IMR-90 (cell line): ENCODE measurements at regions not wholly inside any gene's neighbourhood (a gene's known extent, or its start where the extent isn't known, plus 50 kb on each side); places are given as distances from the start of the nearest gene placed in this dataset.

Experiments used
- ATAC-seq: fragments of 200-7000 bp; cut with Tn5 transposase; 2 replicates; pipeline ENCODE4 v1.9.1; 2020; ENCODE audit warnings: low read depth, mild to moderate bottlenecking, moderate library complexity
- BruUV-seq: library from RNA; stranded (reverse); fragments of 400-500 nt; replicated peaks from 2 replicates; lab custom pipeline; 2021; lab: Mats Ljungman, UMichigan
- CTCF ChIA-PET: fragments of 300-600 bp; formaldehyde crosslinking; extraction: SDS; loops from one replicate; lab custom pipeline; 2021; ENCODE audit warnings: antibody characterized with exemption; lab: Yijun Ruan, JAX
- POLR2A ChIA-PET: fragments of 300-600 bp; sonication (Branson Sonifier 250); formaldehyde crosslinking; loops from one replicate; lab custom pipeline; 2022; ENCODE audit warnings: antibody characterized with exemption; ENCODE audit not compliant: unreplicated experiment; lab: Charles Lee
- DNase-seq: peaks from one replicate; pipeline ENCODE4 v3.0.0; 2013
- H2AFZ ChIP-seq: replicated peaks from 2 replicates; pipeline ENCODE3; 2013; ENCODE audit warnings: low read length, mild to moderate bottlenecking; ENCODE audit not compliant: poor library complexity
- H2AK5ac ChIP-seq: 2 replicates; pipeline ENCODE4 v1.6.1; 2013; ENCODE audit warnings: low read depth, low read length, inconsistent platforms
- H2AK9ac ChIP-seq: replicated peaks from 2 replicates; pipeline ENCODE3; 2013; ENCODE audit warnings: mild to moderate bottlenecking, low read depth, low read length, moderate library complexity; ENCODE audit not compliant: poor library complexity
- H2BK120ac ChIP-seq: 2 replicates; pipeline ENCODE4 v1.6.1; 2013; ENCODE audit warnings: low read depth, low read length, inconsistent platforms
- H2BK15ac ChIP-seq: 3 replicates; pipeline ENCODE4 v1.6.1; 2013; ENCODE audit warnings: low read depth, low read length, inconsistent platforms
- H2BK20ac ChIP-seq: 2 replicates; pipeline ENCODE4 v1.6.1; 2013; ENCODE audit warnings: low read depth, mild to moderate bottlenecking, inconsistent platforms, low read length, moderate library complexity
- H2BK5ac ChIP-seq: 2 replicates; pipeline ENCODE4 v1.6.1; 2013; ENCODE audit warnings: mild to moderate bottlenecking, low read depth, low read length, inconsistent platforms; ENCODE audit not compliant: poor library complexity, severe bottlenecking
- H3K14ac ChIP-seq: replicated peaks from 2 replicates; pipeline ENCODE4 v1.6.1; 2013; ENCODE audit warnings: low read depth, low read length, inconsistent platforms
- H3K18ac ChIP-seq: 2 replicates; pipeline ENCODE4 v1.6.1; 2013; ENCODE audit warnings: low read depth, low read length, control low read depth
- H3K23ac ChIP-seq: 2 replicates; pipeline ENCODE4 v1.6.1; 2013; ENCODE audit warnings: low read depth, low read length, inconsistent platforms
- H3K27ac ChIP-seq: 2 replicates; pipeline ENCODE4 v1.5.1; 2013; ENCODE audit warnings: mild to moderate bottlenecking, control low read depth, low read length; ENCODE audit not compliant: insufficient read depth
- H3K27me3 ChIP-seq: 2 replicates; pipeline ENCODE4 v1.6.1; 2013; ENCODE audit warnings: low read length; ENCODE audit not compliant: control insufficient read depth, insufficient read depth
- H3K36me3 ChIP-seq: 2 replicates; pipeline ENCODE4 v1.6.1; 2013; ENCODE audit warnings: low read length, mixed read lengths; ENCODE audit not compliant: control insufficient read depth, insufficient read depth
- H3K4ac ChIP-seq: 2 replicates; pipeline ENCODE4 v1.6.1; 2013; ENCODE audit warnings: low read depth, low read length, inconsistent platforms
- H3K4me1 ChIP-seq: 2 replicates; pipeline ENCODE4 v1.6.1; 2013; ENCODE audit warnings: low read length, mixed read lengths; ENCODE audit not compliant: control insufficient read depth, insufficient read depth
- H3K4me2 ChIP-seq: 2 replicates; pipeline ENCODE4 v1.6.1; 2013; ENCODE audit warnings: low read depth, mild to moderate bottlenecking, control low read depth, low read length, moderate library complexity
- H3K4me3 ChIP-seq: 2 replicates; pipeline ENCODE4 v1.5.1; 2013; ENCODE audit warnings: low read depth, mild to moderate bottlenecking, control low read depth, low read length, moderate library complexity; ENCODE audit not compliant: insufficient read depth
- H3K56ac ChIP-seq: 2 replicates; pipeline ENCODE4 v1.6.1; 2013; ENCODE audit warnings: low read length, inconsistent platforms; ENCODE audit not compliant: insufficient read depth; ENCODE audit errors: extremely low read depth
- H3K79me1 ChIP-seq, 2 experiments: 2 replicates each; pipeline ENCODE4 v1.6.1; 2013; ENCODE audit warnings: low read length in 2 of 2, inconsistent platforms in 1 of 2, low read depth in 1 of 2
- H3K9ac ChIP-seq: 2 replicates; pipeline ENCODE4 v1.6.1; 2013; ENCODE audit warnings: low read depth, low read length, control low read depth
- H3K9me1 ChIP-seq: 2 replicates; pipeline ENCODE4 v1.6.1; 2013; ENCODE audit warnings: low read length, inconsistent platforms; ENCODE audit not compliant: insufficient read depth
- H3K9me3 ChIP-seq: 2 replicates; pipeline ENCODE4 v1.6.1; 2013; ENCODE audit warnings: low read length; ENCODE audit not compliant: control insufficient read depth, insufficient read depth
- H4K20me1 ChIP-seq: 2 replicates; pipeline ENCODE4 v1.6.1; 2013; ENCODE audit warnings: low read length, inconsistent platforms; ENCODE audit not compliant: insufficient read depth
- H4K5ac ChIP-seq: 2 replicates; pipeline ENCODE4 v1.6.1; 2013; ENCODE audit warnings: mild to moderate bottlenecking, low read depth, low read length, control low read depth
- H4K8ac ChIP-seq, 2 experiments: 2 replicates each; pipeline ENCODE4 v1.6.1; 2013; ENCODE audit warnings: low read depth in 2 of 2, low read length in 2 of 2, control low read depth in 1 of 2, inconsistent platforms in 1 of 2
- H4K91ac ChIP-seq: 2 replicates; pipeline ENCODE4 v1.6.1; 2013; ENCODE audit warnings: low read depth, low read length, inconsistent platforms; ENCODE audit not compliant: insufficient read depth
- CHD1 ChIP-seq: IDR thresholded peaks from 2 replicates; pipeline ENCODE4 v1.6.1; 2012; ENCODE audit warnings: low read depth, low read length, improper control_type of control experiment
- MXI1 ChIP-seq: IDR thresholded peaks from 2 replicates; pipeline ENCODE4 v1.6.1; 2012; ENCODE audit warnings: low read depth, mild to moderate bottlenecking, low read length, moderate library complexity, borderline replicate concordance
- NFE2L2 ChIP-seq: fragments of 150-350 bp; IDR thresholded peaks from 2 replicates; pipeline ENCODE4 v1.6.1; 2016; ENCODE audit warnings: low read depth, mild to moderate bottlenecking, low read length
- POLR2A ChIP-seq: IDR thresholded peaks from 2 replicates; pipeline ENCODE4 v1.6.1; 2012; ENCODE audit warnings: mild to moderate bottlenecking, low read depth, low read length
- WGBS, 2 experiments: methylation state at CpG; one replicate each; pipeline versions ENCODE4 v1.1.5 to v1.1.7; 2013; ENCODE audit warnings: missing lambda C conversion rate in 2 of 2; ENCODE audit not compliant: insufficient read length in 1 of 2; ENCODE audit errors: extremely low coverage in 2 of 2; 5-methylcytosine and 5-hydroxymethylcytosine counted together
- dilution Hi-C: fragments of 300-500 bp; cut with HindIII; formaldehyde crosslinking; loops from one replicate; pipeline ENCODE4 v1.14.3; 2018; ENCODE audit warnings: low sequenced_read_pairs; ENCODE audit not compliant: unreplicated experiment
- in situ Hi-C: fragments of 300-500 bp; cut with MboI; formaldehyde crosslinking; loops from 3 replicates; pipeline ENCODE4 v1.14.3; 2019; ENCODE audit warnings: low sequenced_read_pairs, inconsistent platforms, mixed read lengths
- intact Hi-C: fragments of 100-400 bp; cut with micrococcal nuclease; formaldehyde crosslinking; loops from 2 replicates; pipeline ENCODE4 v1.10.0; 2022
- TF ChIP-seq, protein P1 (sequence below): fragments of 150-350 bp; IDR thresholded peaks from 2 replicates; pipeline ENCODE4 v1.6.1; 2016; ENCODE audit warnings: low read depth, mild to moderate bottlenecking, low read length, moderate library complexity, borderline replicate concordance

DNA sequence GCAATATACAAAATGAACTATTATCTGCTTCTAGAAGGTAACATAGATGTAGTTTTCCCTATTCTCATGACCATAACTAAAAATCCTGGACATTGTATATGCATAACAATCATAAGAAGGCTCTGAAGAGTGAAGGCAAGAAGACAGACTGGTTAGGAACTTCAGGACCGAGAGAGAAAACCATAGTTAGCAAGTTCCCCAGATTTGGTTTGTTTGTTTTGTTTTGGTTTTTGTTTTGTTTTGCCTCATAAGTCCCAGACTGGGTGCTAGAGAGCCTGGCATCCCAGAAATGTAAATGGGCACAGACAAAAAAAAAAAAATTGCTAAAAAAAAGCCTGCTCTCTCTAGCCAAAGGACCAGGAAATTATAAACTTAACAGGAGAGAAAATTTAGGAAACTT, 192.2 kb upstream of the FBXO11 start:
- Histone ChIP-seq H3K79me1 (no peaks in the 10 kb centered on the region), H3K4me2 (no peak overlapping the region), H3K56ac (no peak overlapping the region), H2BK15ac (no peak overlapping the region), H2BK20ac (no peak overlapping the region), H2BK5ac (no peak overlapping the region), H2AK5ac (no peak overlapping the region), H2AFZ (no peak overlapping the region), H3K9me3 (peaks cover 3% of the 10 kb centered on the region; the same call in 1 of the 2 replicates), H3K27ac (no peak overlapping the region), H3K4me1 (no peaks in the 10 kb centered on the region), H3K23ac (no peak overlapping the region), H4K5ac (no peak overlapping the region), H2BK120ac (no peak overlapping the region), H3K9ac (no peak overlapping the region), H3K27me3 (no peaks in the 10 kb centered on the region; the same call in 1 of the 2 replicates), H3K14ac (no peak overlapping the region), H3K18ac (no peak overlapping the region), H4K91ac (no peak overlapping the region), H3K4me3 (no peak overlapping the region), H3K9me1 (no peaks in the 10 kb centered on the region), H4K20me1 (no peaks in the 10 kb centered on the region), H2AK9ac (no peak overlapping the region), H3K4ac (no peak overlapping the region), H3K36me3 (no peaks in the 10 kb centered on the region), H4K8ac (no peak overlapping the region)
- ChIA-PET CTCF (no interaction called here), POLR2A (no interaction called here)
- in situ Hi-C loops, result no loop called here
- dilution Hi-C loops, result no loop called here
- WGBS, 2 experiments, result no CpG with 5 or more reads among the region's 1 CpG
- DNase-seq (no peak), ATAC-seq (no peak)
- BruUV-seq, result no TSS peak
- TF ChIP-seq POLR2A, result no peak
- no peak for TF ChIP-seq NFE2L2
- TF ChIP-seq CHD1, result no peak
- TF ChIP-seq, protein P1, sequence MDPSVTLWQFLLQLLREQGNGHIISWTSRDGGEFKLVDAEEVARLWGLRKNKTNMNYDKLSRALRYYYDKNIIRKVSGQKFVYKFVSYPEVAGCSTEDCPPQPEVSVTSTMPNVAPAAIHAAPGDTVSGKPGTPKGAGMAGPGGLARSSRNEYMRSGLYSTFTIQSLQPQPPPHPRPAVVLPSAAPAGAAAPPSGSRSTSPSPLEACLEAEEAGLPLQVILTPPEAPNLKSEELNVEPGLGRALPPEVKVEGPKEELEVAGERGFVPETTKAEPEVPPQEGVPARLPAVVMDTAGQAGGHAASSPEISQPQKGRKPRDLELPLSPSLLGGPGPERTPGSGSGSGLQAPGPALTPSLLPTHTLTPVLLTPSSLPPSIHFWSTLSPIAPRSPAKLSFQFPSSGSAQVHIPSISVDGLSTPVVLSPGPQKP, result no peak
- TF ChIP-seq MXI1, result no peak
- intact Hi-C loops, result no loop called here
